ENCODE measurements at regions not wholly inside any gene's neighbourhood (a gene's known extent, or its start where the extent isn't known, plus 50 kb on each side); places are given as distances from the start of the nearest gene placed in this dataset.

DNA sequence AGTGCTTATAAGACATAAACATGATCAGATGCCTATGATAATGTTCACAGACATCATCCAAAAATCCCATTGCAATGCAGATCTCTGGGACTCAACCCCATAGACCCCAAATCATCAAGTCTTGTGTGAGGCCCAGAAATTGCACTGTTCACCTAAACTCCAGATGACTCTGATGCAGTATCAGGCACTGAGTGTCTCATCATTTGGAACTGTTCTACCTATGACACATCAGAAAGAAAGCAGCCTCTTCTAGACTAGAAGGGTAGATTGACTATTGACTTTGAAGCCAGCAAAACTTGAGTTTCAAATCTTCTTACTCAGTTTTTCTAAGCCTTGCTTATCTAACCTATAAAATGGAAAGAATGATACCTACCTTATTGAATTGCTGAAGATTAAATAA lies 58.7 kb upstream of the PAPPA start:
- no peak for TF ChIP-seq POLR2A (IDR thresholded peaks at IDR 0.05)
- no peak for TF ChIP-seq CTCF (IDR thresholded peaks at IDR 0.05)
